Neutrophil (primary cell): ENCODE measurements at regions not wholly inside any gene's neighbourhood (a gene's known extent, or its start where the extent isn't known, plus 50 kb on each side); places are given as distances from the start of the nearest gene placed in this dataset.

Source experiments
- H3K27ac ChIP-seq: fragments of 200-600 bp; sonication (generic); 2 replicates; pipeline ENCODE4 v1.5.1; 2016; ENCODE audit warnings: mild to moderate bottlenecking, moderate library complexity
- H3K27me3 ChIP-seq: fragments of 200-600 bp; sonication (generic); 2 replicates; pipeline ENCODE4 v1.6.0; 2016; ENCODE audit warnings: mild to moderate bottlenecking
- H3K36me3 ChIP-seq: fragments of 200-600 bp; sonication (generic); 2 replicates; pipeline ENCODE4 v1.5.1; 2017
- H3K4me1 ChIP-seq, 2 experiments: fragments of 200-600 bp in 1 of 2; sonication (generic) in 1 of 2; 1 replicate in 1 of 2; 2 replicates in 1 of 2; pipeline versions ENCODE4 v1.5.1 to v1.6.1; 2013 to 2016; ENCODE audit warnings: low read depth in 1 of 2, low read length in 1 of 2, mild to moderate bottlenecking in 1 of 2, moderate library complexity in 1 of 2; ENCODE audit not compliant: control insufficient read depth in 1 of 2, insufficient read depth in 1 of 2
- H3K4me3 ChIP-seq, 2 experiments: fragments of 200-600 bp in 1 of 2; sonication (generic) in 1 of 2; 1 replicate in 1 of 2; 2 replicates in 1 of 2; pipeline ENCODE4 v1.5.1; 2013 to 2016; ENCODE audit warnings: low read depth in 1 of 2, low read length in 1 of 2, mild to moderate bottlenecking in 1 of 2, moderate library complexity in 1 of 2
- H3K9me3 ChIP-seq: fragments of 200-600 bp; sonication (generic); 2 replicates; pipeline ENCODE4 v1.5.1; 2016
- CTCF ChIP-seq: fragments of 200-600 bp; sonication (generic); IDR thresholded peaks from 2 replicates; pipeline ENCODE4 v1.5.1; 2016; ENCODE audit warnings: antibody characterized with exemption

DNA sequence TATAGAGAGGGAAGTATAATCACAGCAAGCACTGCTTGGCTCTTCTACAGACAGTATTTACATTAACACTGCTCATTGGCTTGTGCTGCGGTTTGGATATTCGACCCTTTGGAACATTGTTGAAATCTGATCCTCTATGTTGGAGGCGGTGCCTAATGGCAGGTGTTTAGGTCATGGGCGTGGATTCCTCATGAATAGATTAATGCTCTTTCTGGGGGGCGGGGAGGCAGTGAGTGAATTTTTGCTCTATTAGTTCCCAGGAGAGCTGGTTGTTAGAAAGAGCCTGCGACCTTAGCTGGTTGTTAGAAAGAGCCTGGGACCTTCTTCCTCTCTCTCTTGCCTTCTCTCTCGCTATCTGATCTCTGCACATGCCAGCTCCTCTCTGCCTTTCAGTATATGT, 77.3 kb upstream of the SVIL start:
- Histone ChIP-seq H3K27me3 (no peaks in the 10 kb centered on the region), H3K36me3 (peaks cover 4% of the 10 kb centered on the region), H3K9me3 (no peaks in the 10 kb centered on the region), H3K4me1 (peaks cover 17 to 33% of the 10 kb centered on the region in 2 experiments), H3K4me3 (no peak overlapping the region), H3K27ac (peak overlapping the region; percentile 53)
- TF ChIP-seq CTCF, result no peak

GRCh38 chr10:29710128-29710527, 75.4 kb upstream of the SVIL start:
- TF ChIP-seq CTCF, result no peak
- Histone ChIP-seq H3K27ac (peak overlapping the region; percentile 12), H3K27me3 (no peaks in the 10 kb centered on the region), H3K4me1 (peaks cover 10 to 22% of the 10 kb centered on the region in 2 experiments), H3K4me3 (no peak overlapping the region), H3K9me3 (no peaks in the 10 kb centered on the region), H3K36me3 (peaks cover 4% of the 10 kb centered on the region)

GRCh38 chr10:29709484-29710002, 74.8 kb upstream of the SVIL start:
- no peak for TF ChIP-seq CTCF
- H3K9me3 ChIP-seq, result no peaks in the 10 kb centered on the region
- H3K27me3 ChIP-seq, result no peaks in the 10 kb centered on the region
- peaks cover 4% of the 10 kb centered on the region for H3K36me3 ChIP-seq
- H3K27ac ChIP-seq, result peak overlapping the region; percentile 52
- H3K4me3 ChIP-seq, result no peak overlapping the region
- peaks cover 4 to 22% of the 10 kb centered on the region in 2 experiments for H3K4me1 ChIP-seq

DNA sequence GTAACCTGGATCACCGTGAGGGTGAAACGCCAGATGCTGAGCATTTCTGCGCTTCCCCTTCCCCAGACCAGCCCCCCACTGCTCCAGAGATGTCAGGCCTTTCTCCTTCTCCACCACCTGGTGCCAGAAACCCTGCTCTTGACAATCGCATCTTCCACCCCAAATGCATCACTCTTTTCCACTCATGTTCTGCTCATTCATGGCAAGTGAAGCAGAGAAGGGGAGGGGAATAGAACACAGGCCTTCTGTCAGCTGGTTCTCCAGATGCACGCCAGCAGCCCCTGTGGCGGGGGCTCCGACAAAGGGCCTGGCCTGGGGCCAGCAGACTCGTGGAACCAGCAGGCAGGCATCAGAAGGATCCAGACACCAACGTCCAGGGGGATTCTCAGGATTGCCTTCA, 68.5 kb upstream of the SVIL start:
- peak overlapping the region; percentile 82 for H3K27ac ChIP-seq
- H3K4me1 ChIP-seq, result peaks cover 26 to 50% of the 10 kb centered on the region in 2 experiments
- H3K36me3 ChIP-seq, result no peaks in the 10 kb centered on the region
- TF ChIP-seq CTCF, result no peak
- peak overlapping the region in 1 of 2 experiments; percentile 6 for H3K4me3 ChIP-seq
- H3K27me3 ChIP-seq, result no peaks in the 10 kb centered on the region
- H3K9me3 ChIP-seq, result no peaks in the 10 kb centered on the region

DNA sequence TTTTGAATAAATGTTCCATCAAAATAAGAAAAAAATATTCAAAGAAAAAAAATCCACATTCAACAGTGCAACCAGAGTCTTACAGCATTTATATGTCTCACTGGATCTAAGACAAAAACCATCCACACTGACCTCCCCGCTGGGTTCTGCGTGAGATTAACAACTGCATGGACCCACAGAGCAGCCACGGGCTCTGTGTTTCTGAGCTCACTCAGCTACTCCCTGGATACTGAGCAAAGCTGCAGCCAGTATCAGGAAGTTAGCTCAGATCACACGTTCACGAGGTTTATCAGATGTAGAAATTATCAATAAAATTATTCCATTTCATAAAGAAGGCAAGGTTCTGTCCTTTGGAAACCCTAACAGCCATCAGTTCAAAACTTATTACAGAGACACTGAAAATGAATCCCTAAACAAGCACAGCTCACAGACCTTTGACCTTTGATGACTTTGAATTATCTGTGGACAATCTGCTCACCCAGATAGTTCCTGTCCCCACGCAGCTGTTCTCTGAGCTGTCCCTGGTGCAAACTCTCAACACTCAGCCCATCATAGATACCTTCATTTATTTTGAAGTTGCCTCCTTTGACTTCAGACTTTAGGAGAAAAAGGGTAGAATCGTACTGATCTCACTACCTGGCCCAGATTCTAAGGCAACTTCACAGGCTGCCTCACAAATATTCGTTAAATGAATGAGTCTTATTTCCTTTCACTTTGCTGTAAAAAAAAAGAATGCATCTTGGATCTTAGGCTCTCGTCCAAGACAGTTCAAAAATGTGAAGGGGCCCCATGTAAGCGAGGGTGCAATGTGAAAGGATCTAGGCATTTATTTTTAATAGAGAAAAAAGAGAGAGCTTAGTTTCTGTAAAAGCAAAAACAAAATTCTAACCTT, 67.7 kb upstream of the SVIL start:
- Histone ChIP-seq H3K27me3 (no peaks in the 10 kb centered on the region), H3K4me1 (peaks cover 26 to 50% of the 10 kb centered on the region in 2 experiments), H3K36me3 (no peaks in the 10 kb centered on the region), H3K4me3 (no peak overlapping the region), H3K27ac (peak overlapping the region; percentile 82), H3K9me3 (no peaks in the 10 kb centered on the region)
- TF ChIP-seq CTCF, result no peak
